Activated CD4-positive, CD25-positive, alpha-beta regulatory T cell treated with anti-CD3 and anti-CD28 coated beads, Interleukin-2, amount 50 U/mL, for 72 hours (primary cell): ENCODE measurements at regions not wholly inside any gene's neighbourhood (a gene's known extent, or its start where the extent isn't known, plus 50 kb on each side); places are given as distances from the start of the nearest gene placed in this dataset.
A peak's percentile ranks its signal among the peaks of the same experiment; 100 is the strongest.

Experiments
- DNase-seq: peaks from one replicate; pipeline ENCODE4 v3.0.0; 2021

DNA sequence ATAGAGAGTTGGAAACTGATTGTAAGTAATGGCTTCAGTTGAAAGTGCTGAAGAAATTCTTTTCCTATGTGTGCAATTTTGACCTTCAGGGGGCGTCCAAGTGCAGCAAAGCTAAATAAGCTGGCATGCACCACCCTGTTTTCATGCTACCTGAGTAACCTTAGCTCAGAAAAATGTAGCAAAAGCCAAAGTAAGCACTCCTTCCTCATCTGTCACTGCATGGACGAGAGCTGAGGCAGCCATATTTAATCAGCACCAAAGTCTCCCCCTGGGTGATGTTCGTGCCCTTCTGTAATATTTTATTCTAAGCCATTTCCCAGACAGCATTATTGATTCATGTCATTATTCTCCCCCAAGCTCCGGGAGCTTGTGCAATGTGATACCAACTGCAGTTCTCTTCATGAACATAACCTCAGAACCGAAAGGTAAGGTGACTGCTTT is 123.1 kb downstream of the RPS12 start:
- DNase-seq, result no peak

DNA sequence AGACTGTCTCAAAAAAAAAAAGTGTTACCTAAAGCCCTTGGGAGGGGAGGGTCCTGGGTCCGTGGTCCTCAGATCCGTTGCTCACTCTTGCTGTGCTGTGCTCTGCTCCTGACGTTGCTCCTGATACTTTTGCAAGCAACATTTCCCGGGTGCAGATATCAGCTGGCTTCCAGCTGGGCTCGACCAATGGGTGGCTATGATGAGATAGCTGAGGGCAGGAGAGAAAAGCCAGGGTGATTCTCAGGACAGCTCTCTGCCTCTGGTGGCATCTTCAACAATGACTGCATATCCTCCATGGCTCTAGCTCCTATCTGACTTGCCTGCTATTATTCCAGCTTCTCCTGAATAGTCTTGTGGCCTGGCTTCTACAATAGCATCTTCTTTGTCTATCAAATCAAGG is 134.5 kb downstream of the RPS12 start:
- DNase-seq, result no peak

DNA sequence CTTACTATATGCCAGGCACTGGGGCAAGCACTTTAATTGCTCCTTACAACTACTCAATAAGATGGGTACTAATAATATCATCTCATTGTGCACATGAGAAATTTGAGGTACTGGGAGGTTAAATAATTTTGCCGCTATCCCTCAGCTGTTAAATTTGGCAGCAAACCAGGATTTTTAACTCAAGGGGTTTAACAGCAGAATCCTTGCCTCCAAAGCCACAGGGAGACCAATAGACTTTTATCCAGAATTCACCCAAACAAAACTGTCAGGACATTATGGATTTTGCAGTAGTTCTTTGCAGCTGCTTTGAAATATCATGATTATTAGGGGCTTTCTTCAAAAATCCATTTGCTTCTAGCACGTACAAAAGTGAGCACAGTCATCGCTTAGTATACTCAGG is 136.2 kb downstream of the RPS12 start:
- no peak for DNase-seq

DNA sequence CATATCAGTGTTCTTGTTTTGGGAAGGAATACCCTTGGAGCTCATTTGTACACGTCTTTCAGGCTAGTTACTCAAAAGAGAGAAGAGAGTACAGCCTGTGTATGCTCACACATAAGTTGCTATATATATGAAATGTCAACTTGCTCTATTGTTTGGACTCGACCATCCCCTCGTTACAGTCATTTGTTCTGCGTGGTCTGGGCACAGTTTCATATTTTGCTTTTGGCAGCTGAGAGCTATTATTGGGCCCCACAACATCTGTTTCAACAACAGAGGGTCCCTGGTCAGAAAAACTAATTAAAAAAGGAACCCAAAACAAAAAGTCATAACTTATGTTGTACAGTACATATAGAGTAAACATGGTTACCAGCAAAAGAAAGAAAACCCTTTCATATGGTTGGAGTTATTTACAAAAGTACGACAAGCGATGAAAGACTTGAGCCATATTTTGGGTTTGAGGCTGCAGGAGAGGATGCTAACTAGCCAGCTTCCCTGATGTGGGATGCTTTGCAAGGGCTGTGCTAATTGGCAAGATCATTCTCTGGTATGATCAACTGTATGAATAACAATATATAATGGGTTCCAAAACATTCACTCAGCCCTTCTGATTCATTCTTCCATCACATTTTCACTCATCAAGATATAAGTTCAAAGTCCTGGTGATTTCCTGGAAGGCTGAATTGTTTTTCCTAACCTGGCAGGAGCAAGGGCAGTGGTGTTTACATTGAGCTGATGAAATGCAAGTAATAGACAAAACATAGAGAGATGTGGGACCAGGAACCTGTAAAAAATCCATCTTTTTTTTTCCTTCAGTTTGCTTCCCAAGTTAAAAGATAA is 137.9 kb downstream of the RPS12 start:
- no peak for DNase-seq

DNA sequence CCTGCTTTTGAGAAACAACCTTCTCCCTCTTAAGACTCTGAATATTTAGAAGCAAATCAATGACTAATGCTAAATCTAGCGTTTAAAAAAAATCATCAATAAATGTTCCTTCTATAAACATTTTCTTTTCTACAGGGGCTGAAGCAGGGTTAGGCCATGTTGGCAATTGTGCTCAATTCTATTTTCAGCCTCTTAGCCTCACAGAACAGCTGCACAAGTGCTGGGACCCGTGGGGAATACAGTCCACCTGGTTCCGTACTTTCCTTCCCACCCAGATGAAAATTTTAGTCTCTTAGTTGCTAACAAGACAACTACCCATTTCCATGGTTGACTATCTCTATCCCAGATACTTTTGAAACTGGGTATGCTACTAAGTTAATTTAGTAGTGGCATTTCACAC is 138.6 kb downstream of the RPS12 start:
- no peak for DNase-seq

DNA sequence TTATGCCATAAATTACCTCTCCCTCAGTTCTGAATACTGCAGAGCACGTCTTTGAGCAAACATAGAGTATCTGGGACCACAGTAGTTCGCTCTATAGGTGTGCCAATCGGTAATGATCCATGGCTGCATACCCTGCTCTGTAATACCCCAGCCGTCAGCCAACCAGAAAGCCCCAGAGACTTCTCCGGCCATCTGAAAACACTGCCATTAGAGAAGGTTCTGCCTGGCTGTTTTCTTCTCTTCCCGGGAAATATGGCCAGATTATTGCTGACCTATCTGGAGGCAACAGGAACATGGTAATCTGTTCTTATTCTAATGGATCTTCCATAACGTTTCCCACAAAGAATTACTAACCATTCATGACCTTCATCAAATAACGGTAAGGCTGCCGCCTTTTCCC is 139.9 kb downstream of the RPS12 start:
- DNase-seq, result no peak

DNA sequence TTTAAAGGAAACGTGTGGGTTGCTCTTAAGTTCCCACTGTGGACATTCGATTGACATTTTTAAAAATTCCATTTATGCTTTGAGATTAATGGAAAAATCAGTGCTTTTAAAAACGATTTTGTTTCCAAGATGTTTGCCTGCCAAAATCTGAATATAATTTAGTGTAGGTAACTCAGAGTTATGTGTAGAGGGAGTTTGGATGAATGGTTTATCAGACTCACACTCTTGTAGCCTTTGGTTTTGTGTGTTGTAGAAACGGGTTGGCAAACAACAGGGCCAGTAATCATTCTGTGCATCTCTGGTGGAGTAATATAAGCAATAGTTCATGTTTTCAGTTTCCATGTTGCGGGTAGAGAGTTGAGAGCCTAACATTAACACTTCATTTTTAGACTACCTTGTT is 140.6 kb downstream of the RPS12 start:
- no peak for DNase-seq

DNA sequence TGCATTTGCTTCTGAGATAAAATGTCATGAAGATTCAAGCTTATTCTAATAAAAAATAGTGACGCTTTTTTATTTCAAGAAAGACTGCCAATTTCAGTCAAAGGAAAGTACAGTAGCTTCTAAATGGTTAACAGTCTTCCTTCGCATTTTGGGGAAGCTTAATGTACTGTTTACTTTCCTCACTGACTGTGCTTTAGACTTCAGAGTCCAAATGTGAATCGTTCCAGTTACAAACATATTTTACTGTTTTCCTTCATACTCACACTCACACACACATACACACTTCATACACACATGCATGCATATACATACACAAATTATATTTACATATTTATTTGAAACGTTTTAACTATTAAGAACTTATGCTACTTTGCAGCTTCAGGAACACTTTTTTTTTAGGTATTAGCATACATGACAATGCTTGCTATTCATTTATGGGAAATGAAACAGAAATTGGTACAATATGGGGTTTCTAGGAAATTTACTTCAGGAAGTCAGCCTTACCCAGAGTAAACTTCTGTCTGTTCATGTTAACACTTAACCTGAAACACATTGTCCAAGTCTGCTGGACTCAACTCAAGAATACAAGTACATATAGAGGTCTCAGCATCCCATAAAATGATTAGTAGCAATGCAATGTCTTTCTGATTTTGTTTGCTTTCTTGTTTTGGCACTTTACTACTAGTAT is 145.4 kb downstream of the RPS12 start:
- no peak for DNase-seq

DNA sequence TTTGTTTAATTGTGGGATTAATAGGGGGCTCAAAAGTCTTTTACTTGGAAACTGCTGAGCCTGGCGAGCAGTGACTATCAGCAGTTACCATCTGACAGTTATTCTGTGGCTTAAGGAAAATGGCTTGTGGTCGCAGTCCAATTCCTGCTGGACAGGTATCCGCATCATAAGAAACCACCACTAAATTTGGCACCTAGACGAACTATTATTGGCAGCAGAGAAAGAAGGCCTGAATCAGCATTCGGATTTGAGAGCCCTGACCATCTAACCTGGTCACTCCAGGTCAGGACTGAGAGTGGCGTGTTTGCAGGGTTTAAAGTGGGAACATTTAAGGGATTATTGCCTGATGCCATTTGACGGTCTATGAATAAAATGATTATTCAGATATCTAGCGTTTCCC is 146.4 kb downstream of the RPS12 start:
- DNase-seq, result no peak

DNA sequence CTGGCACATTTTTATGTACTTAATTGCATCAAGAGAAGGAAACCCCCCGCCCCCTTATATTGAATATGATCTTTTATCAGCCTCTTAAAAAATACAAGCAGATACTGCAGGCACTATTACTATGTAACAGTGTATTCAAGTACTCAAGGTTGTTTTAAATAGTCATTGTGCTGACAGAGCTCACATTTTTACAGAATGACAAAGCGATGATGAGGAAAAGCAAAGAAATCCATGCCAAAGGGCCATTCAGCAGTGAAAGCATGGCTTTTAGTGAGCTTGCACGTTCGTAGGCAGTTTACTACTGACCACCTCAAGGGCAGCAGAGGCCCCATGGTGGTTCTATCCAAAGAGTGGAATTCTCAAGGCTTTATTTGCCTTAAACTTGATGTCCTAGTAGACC is 146.8 kb downstream of the RPS12 start:
- DNase-seq, result no peak

DNA sequence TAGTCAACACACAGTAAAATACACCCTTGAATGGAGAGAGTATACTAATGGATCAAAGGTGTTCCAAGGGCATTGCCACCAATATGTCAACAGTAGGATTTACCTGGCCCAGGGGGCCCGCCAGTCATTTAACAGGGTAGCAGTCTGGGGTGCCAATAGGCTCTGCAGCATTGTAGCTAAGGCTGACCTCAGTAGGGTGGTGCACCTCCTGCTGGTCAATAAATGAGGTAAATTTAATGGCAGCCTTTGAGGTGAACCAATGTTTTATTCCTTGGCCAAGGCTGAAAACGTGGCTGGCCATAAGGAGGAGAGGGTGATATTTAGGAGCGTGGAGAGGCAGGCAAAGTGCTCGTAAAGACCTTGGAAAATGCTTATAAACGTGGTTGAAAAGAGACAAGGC is 147.2 kb downstream of the RPS12 start:
- DNase-seq, result no peak

DNA sequence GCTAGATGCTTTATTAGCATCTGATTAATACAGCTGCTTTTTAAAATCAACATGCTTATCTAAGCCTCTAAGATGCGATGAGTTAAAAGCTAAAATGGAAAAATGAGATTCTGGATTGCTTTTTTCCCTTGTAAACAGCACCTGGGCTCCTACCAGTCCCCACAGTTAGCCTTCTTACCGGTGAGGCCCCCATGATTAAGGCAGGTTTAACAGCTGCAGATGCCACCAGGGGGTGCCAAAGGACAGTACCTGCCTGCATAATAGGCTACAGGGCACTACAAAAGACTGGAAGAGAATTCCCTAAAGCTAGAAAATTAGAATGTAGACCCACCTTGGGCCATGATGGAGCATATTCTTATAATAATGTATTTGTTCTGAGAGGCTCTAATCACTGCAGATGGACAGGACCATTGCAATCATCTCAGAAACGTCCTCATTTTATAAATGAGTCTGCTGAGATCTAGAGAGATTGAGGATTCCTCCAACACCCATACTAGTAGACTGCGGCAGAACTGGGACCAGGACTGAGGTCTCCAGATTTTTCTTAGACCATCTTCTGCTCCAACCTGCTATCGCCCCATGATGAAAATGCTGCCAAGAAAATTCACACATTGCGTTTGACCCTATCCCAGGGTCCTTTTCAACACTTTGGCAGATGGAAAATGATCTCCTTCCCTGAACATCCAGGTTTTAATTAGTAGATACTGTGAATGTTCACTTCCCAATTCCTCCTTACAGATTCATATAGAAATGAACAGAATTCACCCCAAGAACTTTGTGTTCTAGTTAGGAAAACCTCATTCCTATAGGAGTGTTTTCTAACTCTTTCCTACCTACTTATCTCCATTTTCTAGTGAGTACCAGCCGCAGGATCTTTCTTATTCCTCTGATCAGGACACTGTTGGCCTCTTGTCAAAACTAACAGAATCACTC is 148.8 kb downstream of the RPS12 start:
- peak; percentile 42 for DNase-seq

DNA sequence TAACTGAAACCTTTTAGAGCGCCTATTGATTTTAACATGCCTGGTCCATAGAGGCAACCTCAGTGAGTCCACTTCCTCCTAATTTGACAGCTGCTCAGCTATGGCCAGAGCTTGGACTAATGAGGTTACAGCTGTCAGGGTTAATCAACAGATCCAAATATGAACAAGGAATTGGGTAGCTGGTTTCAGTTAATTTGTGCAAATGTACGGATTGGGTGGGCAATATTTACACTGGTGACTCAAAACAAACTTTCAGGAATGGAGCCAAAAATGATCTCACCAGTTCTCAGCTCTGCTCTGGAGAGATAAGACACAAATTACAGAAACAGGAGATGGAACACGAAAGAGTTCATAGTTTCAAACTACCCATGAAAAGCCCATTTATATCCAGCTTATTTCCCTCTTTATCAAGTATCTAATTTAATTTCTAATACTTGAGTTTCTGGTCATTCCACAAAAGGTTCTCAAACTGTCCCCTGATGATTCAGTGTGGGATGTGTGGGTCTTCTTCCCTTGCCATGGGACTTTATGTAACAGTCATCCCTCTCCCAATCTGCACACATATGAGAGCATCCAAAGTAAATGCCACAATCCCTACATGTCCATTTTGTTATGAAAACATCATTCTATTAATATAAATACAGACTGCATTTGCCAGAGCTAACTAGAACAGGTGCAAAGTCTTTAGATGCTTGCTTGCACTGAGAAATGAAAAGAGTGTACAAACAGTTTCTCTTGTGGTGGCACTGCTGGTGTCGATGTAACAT is 149.9 kb downstream of the RPS12 start:
- no peak for DNase-seq

DNA sequence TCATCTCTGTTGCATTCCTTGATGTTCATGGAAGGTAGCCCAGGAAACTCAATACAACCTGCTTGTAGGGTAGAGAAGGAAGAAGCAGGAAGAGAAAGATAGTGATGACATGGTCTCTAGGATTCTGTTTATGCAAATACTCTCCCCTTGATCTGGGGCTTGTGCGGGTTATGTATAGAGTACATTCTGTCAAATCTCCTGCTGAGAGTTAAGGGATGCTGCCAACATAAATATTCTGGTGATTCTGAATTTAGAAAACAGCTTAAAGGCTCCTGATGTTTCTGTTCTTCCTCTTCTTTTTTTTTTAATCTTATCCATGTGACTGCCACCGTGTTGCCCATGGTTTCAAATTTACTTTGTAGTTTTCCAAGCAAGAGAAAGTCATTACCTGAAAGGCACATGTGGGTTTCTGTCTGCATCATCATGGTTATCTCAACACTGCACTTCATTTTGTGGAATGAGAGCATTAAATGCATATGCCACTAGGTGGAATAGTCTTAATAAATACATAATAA is 150.6 kb downstream of the RPS12 start:
- DNase-seq, result no peak

DNA sequence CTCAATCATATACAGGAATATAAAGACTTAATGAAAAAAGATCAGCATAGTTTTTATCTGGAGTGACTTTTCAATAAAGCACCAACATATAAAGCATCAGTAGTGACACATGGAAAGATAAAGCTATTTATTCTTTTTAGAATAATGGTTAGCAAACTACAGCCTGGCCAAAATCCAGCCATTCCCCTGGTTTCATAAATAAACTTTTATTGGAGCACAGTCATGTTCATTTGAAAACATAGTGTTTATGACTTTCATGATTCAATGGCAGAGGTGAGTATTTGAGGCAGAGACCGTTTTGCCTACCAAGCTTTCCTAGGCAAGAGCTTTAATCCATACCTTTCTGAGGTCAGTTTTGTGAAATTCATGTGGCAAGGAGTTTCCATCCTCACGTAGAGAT is 153.5 kb downstream of the RPS12 start:
- DNase-seq, result no peak

DNA sequence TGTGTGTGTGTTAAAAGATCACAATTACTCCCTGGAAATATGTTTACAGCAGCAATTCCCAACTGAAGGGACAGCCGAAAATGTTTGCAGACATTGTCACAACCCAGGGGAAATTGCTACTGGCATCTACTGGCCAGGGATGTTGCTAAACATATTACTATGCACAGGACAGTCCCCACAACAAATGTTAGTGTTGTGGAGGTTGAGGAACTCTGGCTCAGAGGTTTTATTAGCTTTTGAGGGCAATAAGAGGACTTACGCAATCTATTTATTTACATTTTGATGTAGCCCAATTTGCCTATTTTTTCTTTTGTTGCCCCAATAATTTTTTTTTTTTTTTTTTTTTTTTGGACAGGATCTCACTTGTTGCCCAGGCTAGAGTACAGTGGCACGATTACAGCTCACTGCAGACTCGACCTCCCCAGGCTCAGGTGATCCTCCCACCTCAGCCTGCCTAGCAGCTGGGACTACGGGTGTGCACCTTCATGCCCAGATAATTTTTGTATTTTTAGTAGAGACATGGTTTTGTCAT is 154.1 kb downstream of the RPS12 start:
- no peak for DNase-seq

DNA sequence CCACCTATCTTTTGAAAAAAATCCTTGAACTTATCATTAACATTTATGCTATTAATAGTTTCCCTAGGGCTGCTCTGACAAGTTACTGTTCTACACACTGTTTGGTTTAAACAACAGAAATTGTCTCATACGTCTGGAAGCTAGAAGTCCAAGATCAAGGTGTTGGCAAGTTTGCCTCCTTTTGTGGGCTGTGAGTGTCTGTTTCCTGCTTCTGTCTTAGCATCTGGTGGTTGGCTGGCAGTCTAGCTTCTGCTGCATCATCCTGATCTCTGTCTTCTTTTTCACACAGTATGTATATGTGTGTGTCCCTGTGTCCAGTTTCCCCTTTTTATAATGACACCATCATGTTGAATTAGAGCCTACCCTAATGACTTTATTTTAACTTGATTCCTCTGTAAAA is 154.8 kb downstream of the RPS12 start:
- no peak for DNase-seq

DNA sequence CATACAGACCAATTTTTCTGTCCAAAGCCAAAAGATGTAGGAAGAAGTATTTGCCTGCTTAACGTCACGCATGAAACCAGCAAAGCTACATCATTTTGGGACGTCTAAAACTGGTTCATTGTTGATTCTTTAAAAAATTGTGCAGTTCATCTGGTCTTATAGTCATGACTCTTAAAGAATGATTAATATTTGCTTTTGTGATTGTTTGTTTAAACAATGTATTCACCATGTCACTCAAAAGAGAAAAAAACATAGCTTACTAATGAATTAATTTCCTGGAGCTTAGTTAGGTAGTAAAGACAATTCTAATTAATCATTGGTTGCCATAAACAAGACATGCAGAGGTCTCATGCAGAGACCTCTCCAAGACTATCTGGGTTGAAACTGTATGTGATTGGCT is 157.3 kb downstream of the RPS12 start:
- DNase-seq, result no peak

DNA sequence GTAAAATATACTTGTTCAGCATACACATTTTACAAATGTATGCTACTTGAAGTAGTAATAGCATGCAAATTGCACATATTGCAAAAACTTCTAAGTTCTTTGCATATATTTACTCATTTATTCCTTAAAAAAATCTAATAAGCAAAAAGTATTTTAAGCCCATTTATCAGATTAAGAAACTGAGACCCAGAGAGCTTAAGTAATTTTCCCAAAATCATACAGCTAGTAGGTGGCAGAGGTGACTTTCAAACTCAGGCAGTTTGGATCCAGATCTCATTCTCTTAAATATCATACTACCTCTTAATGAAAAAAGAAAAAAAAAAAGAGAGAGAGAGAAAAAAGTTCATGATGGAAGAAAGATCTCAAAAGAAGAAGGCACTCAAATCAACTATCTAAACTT is 157.9 kb downstream of the RPS12 start:
- no peak for DNase-seq

DNA sequence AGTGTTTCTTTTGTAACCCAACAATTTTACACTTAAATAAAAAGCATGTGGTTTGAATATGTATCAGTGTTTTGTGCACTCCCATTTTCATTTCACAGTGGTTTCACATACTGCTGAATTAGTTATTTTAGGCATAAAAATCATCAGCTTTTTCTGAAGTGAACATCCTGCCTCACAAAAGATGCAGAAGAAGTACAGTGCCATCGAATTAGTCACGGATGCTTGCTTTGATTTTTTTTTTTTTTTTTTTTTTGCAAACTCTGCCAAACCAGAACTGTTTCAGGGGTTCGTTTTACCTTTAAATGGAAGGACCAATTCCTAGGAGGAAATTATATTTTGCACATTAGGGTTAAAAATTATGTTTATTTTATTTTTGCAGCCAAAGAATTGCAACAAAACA is 158.6 kb downstream of the RPS12 start:
- no peak for DNase-seq

DNA sequence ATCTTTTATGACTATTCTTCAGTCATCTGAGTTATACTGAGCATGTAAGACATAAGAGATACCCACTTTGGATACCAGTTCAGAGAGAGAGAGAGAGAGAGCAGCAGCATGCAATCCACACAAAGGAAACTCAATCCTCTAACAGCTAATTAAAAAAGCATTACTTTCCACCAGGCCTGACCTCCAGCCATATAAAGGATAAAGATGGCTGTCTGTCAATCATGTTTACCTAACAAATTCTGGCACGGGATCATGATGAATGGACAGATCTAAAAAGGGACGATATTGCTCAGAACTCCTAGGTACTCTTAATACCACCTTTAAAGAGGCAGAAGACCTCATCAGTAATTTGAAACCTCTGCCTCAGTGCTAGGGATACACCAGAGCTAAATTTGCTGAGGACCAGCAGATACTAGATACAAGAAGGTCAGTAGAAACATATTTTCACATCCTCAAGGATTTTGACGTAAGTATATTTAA is 159.2 kb downstream of the RPS12 start:
- DNase-seq, result no peak

DNA sequence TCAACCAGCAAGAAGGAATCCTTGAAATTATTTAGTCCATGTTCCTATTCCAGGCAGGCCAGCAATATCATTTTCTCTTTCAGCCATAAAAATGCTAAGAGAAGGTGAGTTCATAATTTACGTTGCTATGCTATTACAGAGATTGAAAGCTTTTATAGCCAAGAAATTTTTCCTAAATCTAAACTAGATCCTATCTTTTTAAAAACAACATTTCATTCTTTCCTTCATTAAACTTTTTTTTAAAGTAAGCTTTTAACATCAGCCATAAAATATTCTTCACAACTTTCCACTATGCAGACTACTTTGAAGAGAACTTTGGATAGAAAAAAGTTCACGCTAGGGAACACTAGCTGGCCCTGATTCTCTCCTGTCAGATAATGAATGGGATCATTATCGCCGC is 159.8 kb downstream of the RPS12 start:
- no peak for DNase-seq
